Epithelial cell of prostate (primary cell): ENCODE measurements at regions not wholly inside any gene's neighbourhood (a gene's known extent, or its start where the extent isn't known, plus 50 kb on each side); places are given as distances from the start of the nearest gene placed in this dataset.
"Not testable (repeated sequence)": the region's sequence is repeated elsewhere in the genome, so short reads cannot be mapped to it uniquely, and the experiment has no call there.

Experiments
- DNase-seq: peaks from one replicate; pipeline ENCODE4 v3.0.0-alpha.2; 2011; ENCODE audit warnings: low read depth, low spot score
- H3K27ac ChIP-seq: fragments of 450-650 bp; 2 replicates; pipeline ENCODE4 v1.5.1; 2017; ENCODE audit warnings: mild to moderate bottlenecking

DNA sequence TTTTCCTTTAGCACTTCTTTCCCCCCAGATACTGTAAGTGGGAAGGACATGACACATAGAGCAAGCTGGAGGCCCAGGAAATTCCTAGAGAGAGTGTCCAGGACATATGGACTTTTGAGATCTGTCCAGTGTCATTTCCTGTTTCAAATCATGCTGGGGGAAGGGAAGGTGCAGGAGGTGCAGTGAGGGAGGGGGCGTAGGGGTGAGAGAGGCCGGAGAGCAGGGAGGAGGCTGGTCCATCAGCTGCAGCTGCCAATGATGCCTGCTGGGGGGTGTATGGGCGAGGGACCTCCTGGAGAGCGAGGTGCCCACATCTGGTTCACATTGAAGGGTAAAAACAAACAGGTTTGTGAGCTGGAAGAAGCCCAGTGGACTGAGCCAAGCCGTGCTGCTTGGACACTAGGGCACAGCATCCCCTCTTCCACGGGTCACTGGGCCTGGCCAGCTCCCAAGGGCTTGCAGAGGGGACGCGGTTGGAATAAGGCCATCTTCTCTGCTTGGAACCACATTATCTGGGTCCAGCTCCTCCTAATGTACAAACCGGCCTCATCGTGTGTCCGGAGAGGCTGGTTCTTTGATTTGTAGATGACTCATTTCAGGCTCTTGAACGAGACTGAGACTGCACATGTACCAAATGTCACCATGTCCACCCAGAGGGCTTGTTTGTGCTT, 70.4 kb upstream of the SMURF2 start:
- no peak for DNase-seq
- no peak overlapping the region for H3K27ac ChIP-seq

DNA sequence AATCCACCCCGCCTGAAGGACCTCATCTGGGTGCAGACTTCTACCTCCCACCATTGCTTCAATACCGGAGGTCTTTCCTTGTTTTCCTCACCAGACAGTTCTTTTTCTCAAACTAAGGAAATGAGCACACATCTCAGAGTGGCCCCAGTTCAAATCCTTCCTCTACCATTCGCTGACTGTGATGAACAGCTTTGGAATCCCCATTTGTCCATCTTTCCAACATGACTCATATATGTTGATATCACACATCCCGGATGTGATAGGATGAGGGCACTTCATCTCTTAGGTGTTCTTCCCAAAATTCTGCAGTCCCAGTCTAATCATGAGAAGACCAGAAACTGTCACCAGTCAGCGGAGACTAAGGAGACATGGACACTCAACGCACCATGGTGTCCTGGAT, 67.9 kb upstream of the SMURF2 start:
- H3K27ac ChIP-seq, DNase-seq: not testable (repeated sequence)

- H3K27ac ChIP-seq = no peak overlapping the region
These were observed 67.1 kb upstream of the SMURF2 start for GRCh38 chr17:64729201-64729600.

GRCh38 chr17:64728041-64728695, 66.1 kb upstream of the SMURF2 start:
- DNase-seq = no peak
- H3K27ac ChIP-seq = no peak overlapping the region

More at GRCh38 chr17:64729201-64729600, 67.1 kb upstream of the SMURF2 start:
- no peak for DNase-seq

DNA sequence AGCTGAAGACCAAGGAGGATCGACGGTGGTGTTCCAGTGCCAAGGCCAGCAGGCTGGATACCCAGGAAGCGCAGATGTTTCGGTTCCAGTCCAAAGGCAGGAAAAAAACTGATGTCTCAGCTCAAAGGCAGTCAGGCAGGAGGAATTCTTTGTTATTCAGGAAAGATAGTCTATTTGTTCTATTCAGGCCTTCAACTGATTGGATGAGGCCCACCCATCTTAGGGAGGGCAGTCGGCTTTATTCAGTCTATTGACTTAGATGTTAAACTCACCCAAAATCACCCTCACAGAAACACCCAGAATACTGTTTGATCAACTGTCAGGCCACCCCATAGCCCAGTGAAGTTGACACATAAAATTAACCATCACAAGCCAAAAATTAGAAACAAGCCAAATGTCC, 63.9 kb upstream of the SMURF2 start:
- H3K27ac ChIP-seq, DNase-seq: not testable (repeated sequence)

DNA sequence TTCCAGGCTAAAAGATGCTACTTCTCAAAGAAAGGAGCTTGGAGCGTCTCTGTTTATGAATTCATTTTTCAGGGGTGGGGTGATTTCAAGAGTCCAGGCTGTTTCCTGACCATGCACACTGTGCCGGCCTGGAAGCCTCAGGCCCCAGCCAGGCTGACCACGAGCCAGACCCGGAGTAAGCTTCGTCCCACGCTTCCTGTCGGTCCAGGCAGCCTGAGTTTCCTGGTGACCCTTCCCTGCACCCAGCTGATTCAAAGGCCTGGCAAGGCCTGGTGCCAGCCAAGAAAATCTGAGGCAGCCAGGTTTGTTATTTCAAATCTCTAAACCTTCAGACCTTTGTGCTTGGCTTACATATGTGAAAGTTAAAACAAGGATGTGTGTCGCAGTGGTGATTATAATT, 62.1 kb upstream of the SMURF2 start:
- not testable (repeated sequence) for DNase-seq, H3K27ac ChIP-seq

GRCh38 chr17:64723781-64724180, 61.7 kb upstream of the SMURF2 start:
- no peak overlapping the region for H3K27ac ChIP-seq

GRCh38 chr17:64721556-64721955, 59.4 kb upstream of the SMURF2 start:
- H3K27ac ChIP-seq, DNase-seq: not testable (repeated sequence)

More at GRCh38 chr17:64723781-64724180, 61.7 kb upstream of the SMURF2 start:
- DNase-seq = no peak

GRCh38 chr17:64720253-64720652, 58.1 kb upstream of the SMURF2 start:
- H3K27ac ChIP-seq, DNase-seq: not testable (repeated sequence)

DNA sequence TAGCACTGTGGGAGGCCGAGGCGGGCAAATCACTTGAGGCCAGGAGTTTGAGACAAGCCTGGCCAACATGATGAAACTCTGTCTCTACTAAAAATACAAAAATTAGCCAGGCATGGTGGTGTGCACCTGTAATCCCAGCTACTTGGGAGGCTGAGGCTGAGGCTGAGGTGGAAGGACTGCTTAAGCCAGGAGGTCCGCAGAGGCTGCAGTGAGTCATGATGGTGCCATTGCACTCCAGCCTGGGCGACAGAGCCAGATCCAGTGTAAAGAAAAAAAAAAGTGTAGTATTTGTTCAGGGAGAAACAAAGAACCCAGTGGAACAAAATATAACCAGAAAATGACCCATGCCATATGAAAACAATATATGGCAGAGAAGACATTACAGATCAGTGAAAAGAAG, 57.4 kb upstream of the SMURF2 start:
- DNase-seq, H3K27ac ChIP-seq: not testable (repeated sequence)

DNA sequence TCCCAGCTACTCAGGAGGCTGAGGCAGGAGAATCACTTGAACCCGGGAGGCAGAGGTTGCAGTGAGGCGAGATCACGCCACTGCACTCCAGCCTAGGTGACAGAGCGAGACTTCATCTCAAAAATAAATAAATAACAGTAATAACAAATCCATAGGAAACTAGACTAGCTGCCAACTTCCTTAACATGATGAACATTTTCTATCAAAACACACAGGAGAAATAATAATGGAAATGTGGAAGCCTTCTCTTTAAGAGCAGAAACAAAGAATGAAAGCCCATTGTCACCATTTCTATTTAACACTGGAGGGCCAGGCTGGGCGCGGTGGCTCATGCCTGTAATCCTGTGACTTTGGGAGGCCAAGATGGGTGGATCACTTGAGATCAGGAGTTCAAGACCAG, 56.7 kb upstream of the SMURF2 start:
- H3K27ac ChIP-seq, DNase-seq: not testable (repeated sequence)

- H3K27ac ChIP-seq = no peak overlapping the region
- peak; percentile 8 for DNase-seq
These were observed 56.0 kb upstream of the SMURF2 start for GRCh38 chr17:64718058-64718457.

DNA sequence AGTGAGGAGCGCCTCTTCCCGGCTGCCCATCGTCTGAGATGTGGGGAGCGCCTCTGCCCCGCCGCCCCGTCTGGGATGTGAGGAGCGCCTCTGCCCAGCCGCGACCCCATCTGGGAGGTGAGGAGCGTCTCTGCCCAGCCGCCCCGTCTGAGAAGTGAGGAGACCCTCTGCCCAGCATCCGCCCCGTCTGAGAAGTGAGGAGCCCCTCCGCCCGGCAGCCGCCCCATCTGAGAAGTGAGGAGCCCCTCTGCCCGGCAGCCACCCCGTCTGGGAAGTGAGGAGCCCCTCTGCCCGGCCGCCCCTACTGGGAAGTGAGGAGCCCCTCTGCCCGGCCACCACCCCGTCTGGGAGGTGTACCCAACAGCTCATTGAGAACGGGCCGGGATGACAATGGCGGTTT, 54.4 kb upstream of the SMURF2 start:
- not testable (repeated sequence) for H3K27ac ChIP-seq, DNase-seq

- DNase-seq, H3K27ac ChIP-seq: not testable (repeated sequence)
These were observed 51.7 kb upstream of the SMURF2 start for GRCh38 chr17:64713786-64714185.

DNA sequence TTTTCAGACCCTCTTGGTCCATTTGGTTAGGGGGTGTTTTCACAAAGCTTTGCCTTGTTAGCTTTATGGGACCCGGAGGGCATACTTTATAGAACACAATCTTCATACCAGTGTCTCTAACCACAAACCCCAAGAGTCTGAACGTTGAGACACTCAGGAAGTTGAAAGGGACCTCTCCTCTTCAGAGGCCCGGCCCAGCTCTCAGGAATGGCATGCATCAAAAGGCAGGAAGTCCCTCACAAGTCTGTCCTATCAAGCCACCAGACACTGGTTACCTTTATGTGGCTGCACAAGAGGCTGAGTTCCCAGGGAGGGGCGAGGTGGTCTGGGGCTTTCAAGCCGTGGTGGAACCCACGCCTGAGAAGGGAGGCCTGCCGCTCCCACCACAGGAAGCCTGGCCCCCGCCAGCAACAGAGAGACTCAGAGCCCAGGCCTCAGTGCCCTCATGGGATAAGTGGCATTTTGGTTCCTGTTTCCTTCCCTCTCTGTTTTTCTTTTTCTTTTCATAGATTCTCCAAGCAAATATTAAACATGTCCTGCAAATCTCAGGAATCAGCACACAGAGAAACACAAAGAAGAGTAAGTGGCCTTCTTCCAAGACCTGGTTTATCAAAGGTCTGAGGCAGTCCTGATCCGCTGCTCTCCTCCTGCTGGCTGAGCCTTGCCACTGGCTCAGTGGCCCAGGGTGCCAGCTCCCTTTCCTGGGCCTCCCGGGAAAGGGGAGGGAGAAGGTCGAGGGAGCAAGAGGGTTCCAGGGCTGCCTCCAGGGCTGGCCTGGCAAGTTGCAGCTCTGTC, 50.6 kb upstream of the SMURF2 start:
- DNase-seq, H3K27ac ChIP-seq: not testable (repeated sequence)
